Panc1 (cell line): ENCODE measurements at regions not wholly inside any gene's neighbourhood (a gene's known extent, or its start where the extent isn't known, plus 50 kb on each side); places are given as distances from the start of the nearest gene placed in this dataset.

Experiments
- ATAC-seq: fragments of 200-7000 bp; cut with Tn5 transposase; 2 replicates; pipeline ENCODE4 v1.9.1; 2020; ENCODE audit warnings: mild to moderate bottlenecking, moderate library complexity
- BruUV-seq: library from RNA; stranded (reverse); fragments of 400-500 nt; replicated peaks from 2 replicates; lab custom pipeline; 2021; lab: Mats Ljungman, UMichigan
- CTCF ChIA-PET: fragments of 300-600 bp; sonication (Branson Sonifier 250); formaldehyde crosslinking; loops from one replicate; lab custom pipeline; 2022; ENCODE audit warnings: antibody characterized with exemption; lab: Charles Lee
- POLR2A ChIA-PET: fragments of 300-600 bp; sonication (Branson Sonifier 250); formaldehyde crosslinking; loops from one replicate; lab custom pipeline; 2022; ENCODE audit warnings: antibody characterized with exemption; lab: Charles Lee
- DNase-seq: peaks from one replicate; pipeline ENCODE4 v3.0.0-alpha.2; 2010; ENCODE audit warnings: low read depth, low spot score
- H3K27ac ChIP-seq: 2 replicates; pipeline ENCODE4 v1.5.1; 2011; ENCODE audit warnings: mild to moderate bottlenecking, low read length, inconsistent platforms
- H3K27me3 ChIP-seq: fragments of 200-500 bp; sonication (Bioruptor generic); 2 replicates; pipeline ENCODE4 v1.6.0; 2014; ENCODE audit warnings: low read length, inconsistent platforms; ENCODE audit not compliant: control insufficient read depth, insufficient read depth
- H3K36me3 ChIP-seq: fragments of 200-500 bp; sonication (Bioruptor generic); 2 replicates; pipeline ENCODE4 v1.5.1; 2014; ENCODE audit warnings: inconsistent platforms, mild to moderate bottlenecking, low read length, moderate library complexity; ENCODE audit not compliant: control insufficient read depth, insufficient read depth
- H3K4me1 ChIP-seq: 2 replicates; pipeline ENCODE4 v1.5.1; 2011; ENCODE audit warnings: inconsistent platforms, mild to moderate bottlenecking, low read length, moderate library complexity; ENCODE audit not compliant: control insufficient read depth, insufficient read depth
- H3K4me3 ChIP-seq, 2 experiments: 2 replicates each; pipeline ENCODE4 v1.5.1; 2011 to 2012; ENCODE audit warnings: low read depth in 2 of 2, low read length in 2 of 2, mild to moderate bottlenecking in 2 of 2, inconsistent platforms in 1 of 2, moderate library complexity in 1 of 2
- H3K9me3 ChIP-seq: fragments of 200-500 bp; sonication (Bioruptor generic); 2 replicates; pipeline ENCODE4 v1.5.1; 2014; ENCODE audit warnings: low read depth, mild to moderate bottlenecking, inconsistent platforms, low read length, moderate library complexity; ENCODE audit not compliant: control insufficient read depth, insufficient read depth
- CTCF ChIP-seq: fragments of 450-650 bp; IDR thresholded peaks from 2 replicates; pipeline ENCODE4 v1.5.1; 2017; ENCODE audit warnings: mild to moderate bottlenecking
- POLR2AphosphoS5 ChIP-seq: IDR thresholded peaks from 2 replicates; pipeline ENCODE4 v1.6.1; 2012; ENCODE audit warnings: mild to moderate bottlenecking, low read depth, low read length, moderate library complexity
- REST ChIP-seq, 2 experiments: IDR thresholded peaks; 2 replicates each; pipeline ENCODE4 v1.6.1; 2011 to 2012; ENCODE audit warnings: low read depth in 2 of 2, control low read depth in 1 of 2, low read length in 1 of 2, mild to moderate bottlenecking in 1 of 2, moderate library complexity in 1 of 2; ENCODE audit not compliant: insufficient read depth in 1 of 2
- SIN3A ChIP-seq: IDR thresholded peaks from 2 replicates; pipeline ENCODE4 v1.6.1; 2012; ENCODE audit warnings: low read depth, mild to moderate bottlenecking, low read length, moderate library complexity, borderline replicate concordance; ENCODE audit not compliant: insufficient read depth
- TCF7L2 ChIP-seq: IDR thresholded peaks from 2 replicates; pipeline ENCODE4 v1.6.1; 2011; ENCODE audit warnings: mild to moderate bottlenecking, low read depth, low read length, inconsistent platforms
- in situ Hi-C: cut with HindIII; loops from 2 replicates; pipeline ENCODE4 v1.10.0; 2016; ENCODE audit warnings: low sequenced_read_pairs, low pct_unique_long_range_greater_than_20kb
- intact Hi-C: fragments of 100-400 bp; cut with micrococcal nuclease; formaldehyde crosslinking; loops from one replicate; pipeline ENCODE4 v1.10.0; 2022; ENCODE audit not compliant: unreplicated experiment

- TF ChIP-seq REST (IDR thresholded peaks at IDR 0.05; ENCODE audit: insufficient read depth in 1 of 2, low read depth in 2 of 2, low read length in 1 of 2) (no peak), TCF7L2 (no peak), SIN3A (no peak), CTCF (no peak), POLR2AphosphoS5 (no peak)
- Histone ChIP-seq H3K27me3 (no peaks in the 10 kb centered on the region), H3K36me3 (no peaks in the 10 kb centered on the region), H3K9me3 (no peaks in the 10 kb centered on the region), H3K27ac (no peak overlapping the region), H3K4me1 (no peaks in the 10 kb centered on the region), H3K4me3 (no peak overlapping the region)
- intact Hi-C loops: no loop called here
- in situ Hi-C loops: no loop called here
- ATAC-seq (no peak), DNase-seq (no peak)
- POLR2A ChIA-PET: no interaction called here
- CTCF ChIA-PET: no interaction called here
- BruUV-seq: no TSS peak
Observed at GRCh38 chr14:89650077-89650978, 233.3 kb upstream of the FOXN3 start.

GRCh38 chr14:89649451-89650075, 232.5 kb upstream of the FOXN3 start:
- POLR2A ChIA-PET: no interaction called here
- intact Hi-C loops: no loop called here

More at GRCh38 chr14:89649451-89650075, 232.5 kb upstream of the FOXN3 start:
- H3K4me1 ChIP-seq: no peaks in the 10 kb centered on the region
- DNase-seq (no peak), ATAC-seq (no peak)
- H3K4me3 ChIP-seq: no peak overlapping the region
- no peaks in the 10 kb centered on the region for H3K36me3 ChIP-seq
- TF ChIP-seq TCF7L2: no peak
- TF ChIP-seq CTCF: no peak
- TF ChIP-seq REST (IDR thresholded peaks at IDR 0.05; ENCODE audit: insufficient read depth in 1 of 2, low read depth in 2 of 2, low read length in 1 of 2): no peak
- no peak for TF ChIP-seq SIN3A
- TF ChIP-seq POLR2AphosphoS5: no peak
- CTCF ChIA-PET: no interaction called here
- H3K27me3 ChIP-seq: no peaks in the 10 kb centered on the region
- no TSS peak for BruUV-seq
- H3K9me3 ChIP-seq: no peaks in the 10 kb centered on the region
- no peak overlapping the region for H3K27ac ChIP-seq
- in situ Hi-C loops: no loop called here
